Renal cortex interstitium (tissue), 11 donors: ENCODE measurements at regions not wholly inside any gene's neighbourhood (a gene's known extent, or its start where the extent isn't known, plus 50 kb on each side); places are given as distances from the start of the nearest gene placed in this dataset.

ENCODE experiments used
- DNase-seq, 11 donors: peaks; one replicate each; pipeline ENCODE4 v3.0.0-alpha.2; 2013; ENCODE audit warnings: low read depth in 9 of 11, low spot score in 4 of 11; ENCODE audit errors: extremely low read depth in 1 of 11

GRCh38 chr17:15051933-15052332 is 213.2 kb downstream of the PMP22 start:
- no peak for DNase-seq

- DNase-seq: no peak
These were observed 215.3 kb downstream of the PMP22 start for GRCh38 chr17:15049795-15050160.

- no peak for DNase-seq
These were observed 216.0 kb downstream of the PMP22 start for GRCh38 chr17:15048933-15049794.

- no peak for DNase-seq
These were observed 216.7 kb downstream of the PMP22 start for GRCh38 chr17:15048381-15048780.

GRCh38 chr17:15042311-15042710 is 222.8 kb downstream of the PMP22 start:
- DNase-seq: no peak

- DNase-seq: no peak
These were observed 225.8 kb downstream of the PMP22 start for GRCh38 chr17:15039366-15039765.

GRCh38 chr17:15038656-15039055 is 226.5 kb downstream of the PMP22 start:
- no peak for DNase-seq

- DNase-seq: no peak
These were observed 228.9 kb downstream of the PMP22 start for GRCh38 chr17:15036238-15036637.

- DNase-seq: no peak
These were observed 233.2 kb downstream of the PMP22 start for GRCh38 chr17:15031975-15032374.

GRCh38 chr17:15029469-15029868 is 235.7 kb downstream of the PMP22 start:
- DNase-seq: no peak

GRCh38 chr17:15027853-15028252 is 237.3 kb downstream of the PMP22 start:
- no peak for DNase-seq

GRCh38 chr17:15026088-15026487 is 239.0 kb downstream of the PMP22 start:
- no peak for DNase-seq

GRCh38 chr17:15023589-15024336 is 241.4 kb downstream of the PMP22 start:
- DNase-seq: no peak

- no peak for DNase-seq
These were observed 246.0 kb downstream of the PMP22 start for GRCh38 chr17:15019158-15019557.

GRCh38 chr17:15012351-15012980 is 252.7 kb downstream of the PMP22 start:
- DNase-seq: no peak

GRCh38 chr17:15009087-15009486 is 256.0 kb downstream of the PMP22 start:
- DNase-seq: no peak

- no peak for DNase-seq
These were observed 258.0 kb downstream of the PMP22 start for GRCh38 chr17:15007147-15007553.

GRCh38 chr17:15006421-15007128 is 258.6 kb downstream of the PMP22 start:
- DNase-seq: no peak

GRCh38 chr17:15000661-15001060 is 264.5 kb downstream of the PMP22 start:
- DNase-seq: no peak
